Caco-2 (cell line): ENCODE measurements at regions not wholly inside any gene's neighbourhood (a gene's known extent, or its start where the extent isn't known, plus 50 kb on each side); places are given as distances from the start of the nearest gene placed in this dataset.

ENCODE experiments used
- BruUV-seq: library from RNA; stranded (reverse); fragments of 400-500 nt; replicated peaks from 2 replicates; lab custom pipeline; 2021; lab: Mats Ljungman, UMichigan
- CTCF ChIA-PET: fragments of 300-600 bp; sonication (Branson Sonifier 250); formaldehyde crosslinking; loops from one replicate; lab custom pipeline; 2022; ENCODE audit warnings: antibody characterized with exemption; lab: Charles Lee
- POLR2A ChIA-PET: fragments of 300-600 bp; sonication (Branson Sonifier 250); formaldehyde crosslinking; loops from one replicate; lab custom pipeline; 2022; ENCODE audit warnings: antibody characterized with exemption; lab: Charles Lee
- DNase-seq, 2 experiments: peaks; one replicate each; pipeline versions ENCODE4 v3.0.0 to v3.0.0-alpha.2; 2020 to 2022
- H3K27me3 ChIP-seq: replicated peaks from 2 replicates; pipeline ENCODE4 v1.6.0; 2011; ENCODE audit warnings: low read length; ENCODE audit not compliant: control insufficient read depth, insufficient read depth
- H3K36me3 ChIP-seq: 2 replicates; pipeline ENCODE4 v1.5.1; 2011; ENCODE audit warnings: low read length; ENCODE audit not compliant: control insufficient read depth, insufficient read depth
- H3K4me1 ChIP-seq: fragments of 250-450 bp; sonication (Bioruptor Pico); 2 replicates; pipeline ENCODE4 v1.5.1; 2020; ENCODE audit warnings: mild to moderate bottlenecking
- H3K4me3 ChIP-seq: 2 replicates; pipeline ENCODE4 v1.5.1; 2011; ENCODE audit warnings: low read depth, mild to moderate bottlenecking, control low read depth, low read length
- H3K9me3 ChIP-seq: fragments of 250-450 bp; sonication (Bioruptor Pico); 2 replicates; pipeline ENCODE4 v1.5.1; 2020; ENCODE audit warnings: mild to moderate bottlenecking, moderate library complexity
- H3K27ac Mint-ChIP-seq: one replicate; pipeline ENCODE4 v1.8.0; 2022; ENCODE audit warnings: mixed read lengths; ENCODE audit not compliant: unreplicated experiment
- H3K27me3 Mint-ChIP-seq: one replicate; pipeline ENCODE4 v1.8.0; 2022; ENCODE audit warnings: mixed read lengths; ENCODE audit not compliant: insufficient read depth, unreplicated experiment
- H3K36me3 Mint-ChIP-seq: one replicate; pipeline ENCODE4 v1.8.0; 2022; ENCODE audit warnings: mild to moderate bottlenecking, mixed read lengths; ENCODE audit not compliant: insufficient read depth, unreplicated experiment
- H3K4me1 Mint-ChIP-seq: one replicate; pipeline ENCODE4 v1.8.0; 2022; ENCODE audit warnings: low read depth, mixed read lengths; ENCODE audit not compliant: unreplicated experiment
- H3K4me3 Mint-ChIP-seq: one replicate; pipeline ENCODE4 v1.8.0; 2022; ENCODE audit warnings: mild to moderate bottlenecking, moderate library complexity, mixed read lengths; ENCODE audit not compliant: unreplicated experiment
- H3K9me3 Mint-ChIP-seq: one replicate; pipeline ENCODE4 v1.8.0; 2022; ENCODE audit warnings: mixed read lengths; ENCODE audit not compliant: unreplicated experiment
- CTCF ChIP-seq, 2 experiments: fragments of 200-600 bp in 1 of 2; IDR thresholded peaks; 1 replicate in 1 of 2; 2 replicates in 1 of 2; pipeline versions ENCODE4 v1.5.1 to v1.8.0; 2011 to 2022; ENCODE audit warnings: antibody characterized with exemption in 1 of 2, control low read depth in 1 of 2, inconsistent platforms in 1 of 2, low read depth in 1 of 2, low read length in 1 of 2, mild to moderate bottlenecking in 1 of 2, moderate library complexity in 1 of 2; ENCODE audit not compliant: insufficient read depth in 1 of 2, severe bottlenecking in 1 of 2, unreplicated experiment in 1 of 2
- intact Hi-C: fragments of 100-400 bp; cut with micrococcal nuclease; formaldehyde crosslinking; loops from one replicate; pipeline ENCODE4 v1.10.0; 2022; ENCODE audit not compliant: unreplicated experiment

- Mint-ChIP-seq H3K27me3 (no peaks in the 10 kb centered on the region), H3K4me3 (peak overlapping the region; percentile 84), H3K9me3 (no peaks in the 10 kb centered on the region), H3K4me1 (no peaks in the 10 kb centered on the region), H3K36me3 (peaks cover 9% of the 10 kb centered on the region), H3K27ac (peak overlapping the region; percentile 66)
- DNase-seq, result no peak
- no peak for TF ChIP-seq CTCF (IDR thresholded peaks at IDR 0.05; ENCODE audit: insufficient read depth in 1 of 2, low read depth in 1 of 2, low read length in 1 of 2, severe bottlenecking in 1 of 2, unreplicated experiment in 1 of 2)
- H3K27me3 ChIP-seq, result no peaks in the 10 kb centered on the region
- intact Hi-C loops, result loop anchor here (2.0 to 5.0 kb wide), 3 partner anchors 51 to 244 kb away; partner anchors contain the start of gene MTAP
- ChIA-PET POLR2A (interaction anchor here (2.6 kb wide), 1 partner anchor 18 kb away, joined by 13 read pairs; no protein-coding TSS in a partner anchor), CTCF (no interaction called here)
- H3K36me3 ChIP-seq, result no peaks in the 10 kb centered on the region
- H3K4me3 ChIP-seq, result peak overlapping the region; percentile 88
- peaks cover 3% of the 10 kb centered on the region for H3K4me1 ChIP-seq
- no peaks in the 10 kb centered on the region for H3K9me3 ChIP-seq
- no TSS peak for BruUV-seq
Observed at GRCh38 chr9:21558079-21558478, 76.0 kb upstream of the IFNE start.

GRCh38 chr9:21558615-21559401 is 76.7 kb upstream of the IFNE start:
- Mint-ChIP-seq H3K4me3 (peak overlapping the region; percentile 84), H3K36me3 (peaks cover 9% of the 10 kb centered on the region), H3K27me3 (no peaks in the 10 kb centered on the region), H3K4me1 (no peaks in the 10 kb centered on the region), H3K27ac (peak overlapping the region; percentile 66), H3K9me3 (no peaks in the 10 kb centered on the region)
- POLR2A ChIA-PET, result interaction anchor here (2.6 kb wide), 1 partner anchor 17 kb away, joined by 13 read pairs; no protein-coding TSS in a partner anchor
- H3K9me3 ChIP-seq, result no peaks in the 10 kb centered on the region
- DNase-seq, result peak in 1 of 2 experiments; percentile 17
- CTCF ChIA-PET, result interaction anchor here (0.7 to 1.2 kb wide), 3 partner anchors 18 to 93 kb away, joined by 3 to 4 read pairs (median 3); no protein-coding TSS in a partner anchor
- TF ChIP-seq CTCF (IDR thresholded peaks at IDR 0.05; ENCODE audit: insufficient read depth in 1 of 2, low read depth in 1 of 2, low read length in 1 of 2, severe bottlenecking in 1 of 2, unreplicated experiment in 1 of 2), result no peak
- no peaks in the 10 kb centered on the region for H3K36me3 ChIP-seq
- TSS peak; percentile 37 for BruUV-seq
- H3K4me3 ChIP-seq, result peak overlapping the region; percentile 88
- intact Hi-C loops, result loop anchor here (1.0 to 5.0 kb wide), 4 partner anchors 17 to 243 kb away; partner anchors contain the start of gene MTAP
- H3K4me1 ChIP-seq, result no peaks in the 10 kb centered on the region; the same call in none of the 2 replicates
- H3K27me3 ChIP-seq, result no peaks in the 10 kb centered on the region
